ENCODE measurements at regions not wholly inside any gene's neighbourhood (a gene's known extent, or its start where the extent isn't known, plus 50 kb on each side); places are given as distances from the start of the nearest gene placed in this dataset.

- H3K9ac ChIP-seq (ENCODE audit: insufficient read depth in 1 of 2, low read length in 2 of 2) = no peak overlapping the region
- DNase-seq = no peak
These were observed 171.1 kb downstream of the ZFP36L2 start for GRCh38 chr2:43055086-43055912.

GRCh38 chr2:43054367-43054766 is 172.0 kb downstream of the ZFP36L2 start:
- no peaks in the 10 kb centered on the region for H3K27me3 ChIP-seq (ENCODE audit: control insufficient read depth in 3 of 3, insufficient read depth in 3 of 3, low read length in 2 of 3)
- no peak overlapping the region for H3K9ac ChIP-seq (ENCODE audit: insufficient read depth in 1 of 2, low read length in 2 of 2)
- H3K36me3 ChIP-seq (ENCODE audit: control insufficient read depth in 4 of 4, insufficient read depth in 4 of 4, low read length in 4 of 4) = no peaks in the 10 kb centered on the region
- 46 to 57% methylated on average over 7 of the region's 7 CpGs for WGBS, 2 donors
- TF ChIP-seq CTCF (IDR thresholded peaks at IDR 0.05; ENCODE audit: control extremely low read depth, extremely low read depth) = no peak
- peak; percentile 54 to 82 (median 56) for DNase-seq
- H3K27ac ChIP-seq (ENCODE audit: low read depth in 1 of 2, low read length in 1 of 2) = no peak overlapping the region
- no peaks in the 10 kb centered on the region for H3K9me3 ChIP-seq (ENCODE audit: control insufficient read depth in 4 of 4, insufficient read depth in 3 of 4, low read length in 3 of 4)
- no peak for ATAC-seq (ENCODE audit: insufficient read depth, low FRiP score)
- peaks cover 0 to 56% (median 27%) of the 10 kb centered on the region in 5 donors for H3K4me1 ChIP-seq (ENCODE audit: control insufficient read depth in 5 of 5, insufficient read depth in 5 of 5, low read length in 5 of 5)
- H3K4me3 ChIP-seq = no peak overlapping the region

More at GRCh38 chr2:43055086-43055912, 171.1 kb downstream of the ZFP36L2 start:
- Histone ChIP-seq H3K27ac (ENCODE audit: low read depth in 1 of 2, low read length in 1 of 2) (no peak overlapping the region), H3K36me3 (ENCODE audit: control insufficient read depth in 4 of 4, insufficient read depth in 4 of 4, low read length in 4 of 4) (no peaks in the 10 kb centered on the region), H3K4me3 (no peak overlapping the region), H3K9me3 (ENCODE audit: control insufficient read depth in 4 of 4, insufficient read depth in 3 of 4, low read length in 3 of 4) (no peaks in the 10 kb centered on the region), H3K4me1 (ENCODE audit: control insufficient read depth in 5 of 5, insufficient read depth in 5 of 5, low read length in 5 of 5) (peaks cover 0 to 59% (median 28%) of the 10 kb centered on the region in 5 donors), H3K27me3 (ENCODE audit: control insufficient read depth in 3 of 3, insufficient read depth in 3 of 3, low read length in 2 of 3) (no peaks in the 10 kb centered on the region)
- no peak for TF ChIP-seq CTCF (IDR thresholded peaks at IDR 0.05; ENCODE audit: control extremely low read depth, extremely low read depth)
- ATAC-seq (ENCODE audit: insufficient read depth, low FRiP score) = no peak
- WGBS, 2 donors = 75 to 85% methylated on average over 16 of the region's 16 CpGs

- ATAC-seq (ENCODE audit: insufficient read depth, low FRiP score) (no peak), DNase-seq (no peak)
- TF ChIP-seq CTCF (IDR thresholded peaks at IDR 0.05; ENCODE audit: control extremely low read depth, extremely low read depth) = no peak
- Histone ChIP-seq H3K9ac (ENCODE audit: insufficient read depth in 1 of 2, low read length in 2 of 2) (no peak overlapping the region), H3K36me3 (ENCODE audit: control insufficient read depth in 4 of 4, insufficient read depth in 4 of 4, low read length in 4 of 4) (no peaks in the 10 kb centered on the region), H3K4me1 (ENCODE audit: control insufficient read depth in 5 of 5, insufficient read depth in 5 of 5, low read length in 5 of 5) (peaks cover 0 to 42% (median 20%) of the 10 kb centered on the region in 5 donors), H3K9me3 (ENCODE audit: control insufficient read depth in 4 of 4, insufficient read depth in 3 of 4, low read length in 3 of 4) (no peaks in the 10 kb centered on the region), H3K27me3 (ENCODE audit: control insufficient read depth in 3 of 3, insufficient read depth in 3 of 3, low read length in 2 of 3) (no peaks in the 10 kb centered on the region), H3K4me3 (no peak overlapping the region), H3K27ac (ENCODE audit: low read depth in 1 of 2, low read length in 1 of 2) (no peak overlapping the region)
- WGBS, 2 donors = 99 to 100% methylated on average over 1 of the region's 1 CpG
These were observed 173.5 kb downstream of the ZFP36L2 start for GRCh38 chr2:43052944-43053306.
